ENCODE measurements at regions not wholly inside any gene's neighbourhood (a gene's known extent, or its start where the extent isn't known, plus 50 kb on each side); places are given as distances from the start of the nearest gene placed in this dataset.

DNA sequence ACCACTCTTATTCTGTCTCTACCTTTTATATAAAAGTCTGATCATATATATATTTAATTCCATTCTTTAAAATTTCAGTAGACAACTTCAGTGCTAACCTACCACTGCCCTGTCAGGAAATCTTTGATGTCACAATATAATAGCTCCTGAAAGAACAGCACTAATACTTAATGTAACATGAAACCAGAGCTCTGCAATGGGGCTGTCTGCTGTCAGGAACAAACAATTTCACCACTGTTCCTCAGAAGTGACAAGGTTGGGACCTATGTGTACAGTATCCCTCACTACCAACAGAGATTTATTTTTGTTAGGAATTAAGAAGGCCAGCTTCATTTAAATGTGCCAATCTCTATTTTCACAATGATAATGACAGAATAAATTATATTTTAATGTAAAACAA is 165.5 kb upstream of the C11orf58 start:
- peak; percentile 52 for ATAC-seq
- H3K36me3 ChIP-seq = no peaks in the 10 kb centered on the region
- no peaks in the 10 kb centered on the region for H3K27me3 ChIP-seq
- no peak for DNase-seq
- intact Hi-C loops (cut with DNase I) = no loop called here
- no peaks in the 10 kb centered on the region for H3K4me1 ChIP-seq
- H3K4me3 ChIP-seq = no peak overlapping the region
- H3K27ac ChIP-seq = no peak overlapping the region
- TF ChIP-seq, protein P1, sequence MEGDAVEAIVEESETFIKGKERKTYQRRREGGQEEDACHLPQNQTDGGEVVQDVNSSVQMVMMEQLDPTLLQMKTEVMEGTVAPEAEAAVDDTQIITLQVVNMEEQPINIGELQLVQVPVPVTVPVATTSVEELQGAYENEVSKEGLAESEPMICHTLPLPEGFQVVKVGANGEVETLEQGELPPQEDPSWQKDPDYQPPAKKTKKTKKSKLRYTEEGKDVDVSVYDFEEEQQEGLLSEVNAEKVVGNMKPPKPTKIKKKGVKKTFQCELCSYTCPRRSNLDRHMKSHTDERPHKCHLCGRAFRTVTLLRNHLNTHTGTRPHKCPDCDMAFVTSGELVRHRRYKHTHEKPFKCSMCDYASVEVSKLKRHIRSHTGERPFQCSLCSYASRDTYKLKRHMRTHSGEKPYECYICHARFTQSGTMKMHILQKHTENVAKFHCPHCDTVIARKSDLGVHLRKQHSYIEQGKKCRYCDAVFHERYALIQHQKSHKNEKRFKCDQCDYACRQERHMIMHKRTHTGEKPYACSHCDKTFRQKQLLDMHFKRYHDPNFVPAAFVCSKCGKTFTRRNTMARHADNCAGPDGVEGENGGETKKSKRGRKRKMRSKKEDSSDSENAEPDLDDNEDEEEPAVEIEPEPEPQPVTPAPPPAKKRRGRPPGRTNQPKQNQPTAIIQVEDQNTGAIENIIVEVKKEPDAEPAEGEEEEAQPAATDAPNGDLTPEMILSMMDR (IDR thresholded peaks at IDR 0.05) = no peak
- H3K9me3 ChIP-seq = no peaks in the 10 kb centered on the region

DNA sequence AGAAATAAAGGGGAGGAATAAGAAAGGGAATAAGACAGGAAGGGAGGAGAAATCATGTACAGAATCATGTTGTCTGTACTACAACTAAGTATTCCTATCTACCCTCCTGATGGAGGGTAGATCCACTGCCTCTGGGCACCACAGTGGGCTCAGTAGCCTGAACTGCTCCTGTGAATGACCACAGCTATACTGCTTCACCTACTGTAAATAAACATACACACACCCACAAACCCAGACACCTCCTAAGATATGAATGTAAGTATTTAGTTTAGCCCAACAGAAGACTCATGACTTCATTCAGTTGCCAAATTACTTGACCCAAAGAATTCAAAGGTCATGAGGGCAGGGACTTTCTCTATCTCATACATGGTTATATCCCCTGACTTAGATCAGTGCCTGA is 177.3 kb upstream of the C11orf58 start:
- intact Hi-C loops (cut with DNase I) = no loop called here
- ATAC-seq (no peak), DNase-seq (no peak)
- Histone ChIP-seq H3K9me3 (no peaks in the 10 kb centered on the region), H3K36me3 (no peaks in the 10 kb centered on the region), H3K4me3 (no peak overlapping the region), H3K27me3 (no peaks in the 10 kb centered on the region), H3K27ac (no peak overlapping the region), H3K4me1 (no peaks in the 10 kb centered on the region)
- TF ChIP-seq, protein P1 (IDR thresholded peaks at IDR 0.05) = no peak

DNA sequence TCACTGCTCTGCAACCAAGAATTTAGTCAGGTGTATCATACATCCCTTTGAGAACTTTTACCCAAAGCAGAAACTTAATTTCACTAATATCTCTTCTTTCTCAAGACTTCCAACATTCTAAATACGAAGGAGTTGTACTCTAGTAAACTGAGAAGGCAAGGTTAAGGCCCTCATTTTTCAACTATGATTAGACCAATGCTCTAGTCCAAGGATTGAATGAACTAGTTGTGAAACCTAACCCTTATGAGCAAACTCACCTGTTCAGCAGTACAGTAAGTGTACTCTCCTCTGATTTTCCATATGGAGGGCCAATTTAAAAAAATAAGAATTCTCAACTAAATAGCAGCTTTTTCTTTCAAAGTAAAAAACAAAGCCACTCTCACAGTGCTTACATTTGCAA is 180.0 kb upstream of the C11orf58 start:
- intact Hi-C loops (cut with DNase I) = no loop called here
- H3K27ac ChIP-seq = no peak overlapping the region
- no peaks in the 10 kb centered on the region for H3K36me3 ChIP-seq
- H3K4me1 ChIP-seq = no peaks in the 10 kb centered on the region
- ATAC-seq (no peak), DNase-seq (no peak)
- H3K27me3 ChIP-seq = no peaks in the 10 kb centered on the region
- TF ChIP-seq, protein P1 (IDR thresholded peaks at IDR 0.05) = no peak
- no peak overlapping the region for H3K4me3 ChIP-seq
- no peaks in the 10 kb centered on the region for H3K9me3 ChIP-seq

DNA sequence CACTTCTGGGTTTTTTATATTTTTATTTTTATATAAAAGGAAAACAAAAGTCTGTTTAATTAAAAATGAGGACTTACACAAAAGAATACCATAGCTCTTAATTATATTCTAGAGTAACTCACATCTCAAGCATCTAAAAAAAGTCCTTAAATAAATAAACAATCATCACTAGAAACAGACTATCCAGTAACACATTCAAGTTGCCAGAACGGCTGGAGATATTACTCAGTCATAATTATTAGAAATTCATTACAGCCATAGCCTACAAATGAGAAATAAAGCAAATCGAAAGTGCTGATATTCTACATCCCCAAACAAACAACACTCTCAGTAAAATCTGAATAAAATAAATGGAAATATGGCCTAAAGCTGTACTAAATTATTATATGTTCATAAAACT is 182.5 kb upstream of the C11orf58 start:
- no peaks in the 10 kb centered on the region for H3K36me3 ChIP-seq
- no peaks in the 10 kb centered on the region for H3K9me3 ChIP-seq
- TF ChIP-seq, protein P1 (IDR thresholded peaks at IDR 0.05) = no peak
- H3K4me3 ChIP-seq = no peak overlapping the region
- H3K27ac ChIP-seq = no peak overlapping the region
- intact Hi-C loops (cut with DNase I) = no loop called here
- H3K27me3 ChIP-seq = no peaks in the 10 kb centered on the region
- ATAC-seq (no peak), DNase-seq (no peak)
- H3K4me1 ChIP-seq = no peaks in the 10 kb centered on the region

DNA sequence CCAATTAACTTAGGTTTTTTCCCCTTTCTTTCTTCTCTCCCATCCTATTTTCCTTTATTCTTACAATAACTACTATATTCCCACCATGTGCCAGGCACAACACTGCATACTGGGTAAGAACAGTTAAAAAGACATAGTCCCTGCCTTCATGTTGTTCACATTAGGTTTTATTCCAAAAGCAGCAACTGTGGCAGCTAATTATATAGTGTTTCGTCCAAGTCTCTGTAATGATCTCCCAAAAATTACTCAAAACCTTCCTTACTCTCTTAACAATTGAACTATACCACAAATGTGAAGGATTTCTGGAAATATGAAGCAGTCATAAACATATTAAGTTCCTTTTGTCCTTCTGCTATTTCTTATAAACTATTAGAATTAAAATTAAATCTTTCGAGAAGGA is 184.1 kb upstream of the C11orf58 start:
- H3K27ac ChIP-seq = no peak overlapping the region
- TF ChIP-seq, protein P1 (IDR thresholded peaks at IDR 0.05) = no peak
- H3K4me1 ChIP-seq = no peaks in the 10 kb centered on the region
- DNase-seq (no peak), ATAC-seq (no peak)
- H3K9me3 ChIP-seq = no peaks in the 10 kb centered on the region
- no peaks in the 10 kb centered on the region for H3K27me3 ChIP-seq
- intact Hi-C loops (cut with DNase I) = no loop called here
- H3K36me3 ChIP-seq = no peaks in the 10 kb centered on the region
- H3K4me3 ChIP-seq = no peak overlapping the region

DNA sequence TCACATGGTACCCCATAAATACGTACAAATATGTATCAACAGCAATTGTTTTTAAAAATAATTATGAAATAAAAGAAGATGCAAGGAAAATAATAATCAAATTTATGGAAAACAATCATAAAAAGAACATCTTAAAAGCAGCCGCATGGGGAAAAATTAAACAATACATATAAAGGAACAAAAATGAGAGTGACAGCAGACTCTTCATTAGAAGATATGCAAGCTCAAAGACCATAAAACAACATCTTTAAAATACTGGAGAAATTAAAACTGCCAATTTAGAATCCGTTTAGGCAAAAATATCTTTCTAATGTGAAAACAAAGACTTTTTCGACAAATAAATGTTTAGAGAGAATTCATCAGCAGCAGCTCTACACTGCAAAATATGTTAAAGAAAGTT is 190.6 kb upstream of the C11orf58 start:
- no peaks in the 10 kb centered on the region for H3K4me1 ChIP-seq
- intact Hi-C loops (cut with DNase I) = no loop called here
- H3K27ac ChIP-seq = no peak overlapping the region
- H3K4me3 ChIP-seq = no peak overlapping the region
- no peak for ATAC-seq
- no peaks in the 10 kb centered on the region for H3K27me3 ChIP-seq
- DNase-seq = no peak
- TF ChIP-seq, protein P1 (IDR thresholded peaks at IDR 0.05) = no peak
- no peaks in the 10 kb centered on the region for H3K9me3 ChIP-seq
- no peaks in the 10 kb centered on the region for H3K36me3 ChIP-seq
